Dedifferentiated amniotic fluid mesenchymal stem cell (primary cell): ENCODE measurements at regions not wholly inside any gene's neighbourhood (a gene's known extent, or its start where the extent isn't known, plus 50 kb on each side); places are given as distances from the start of the nearest gene placed in this dataset.
"Not testable (repeated sequence)": the region's sequence is repeated elsewhere in the genome, so short reads cannot be mapped to it uniquely, and the experiment has no call there.

ENCODE experiments used
- DNase-seq: peaks from one replicate; pipeline ENCODE4 v3.0.0-alpha.2; 2016; ENCODE audit errors: extremely low spot score

DNA sequence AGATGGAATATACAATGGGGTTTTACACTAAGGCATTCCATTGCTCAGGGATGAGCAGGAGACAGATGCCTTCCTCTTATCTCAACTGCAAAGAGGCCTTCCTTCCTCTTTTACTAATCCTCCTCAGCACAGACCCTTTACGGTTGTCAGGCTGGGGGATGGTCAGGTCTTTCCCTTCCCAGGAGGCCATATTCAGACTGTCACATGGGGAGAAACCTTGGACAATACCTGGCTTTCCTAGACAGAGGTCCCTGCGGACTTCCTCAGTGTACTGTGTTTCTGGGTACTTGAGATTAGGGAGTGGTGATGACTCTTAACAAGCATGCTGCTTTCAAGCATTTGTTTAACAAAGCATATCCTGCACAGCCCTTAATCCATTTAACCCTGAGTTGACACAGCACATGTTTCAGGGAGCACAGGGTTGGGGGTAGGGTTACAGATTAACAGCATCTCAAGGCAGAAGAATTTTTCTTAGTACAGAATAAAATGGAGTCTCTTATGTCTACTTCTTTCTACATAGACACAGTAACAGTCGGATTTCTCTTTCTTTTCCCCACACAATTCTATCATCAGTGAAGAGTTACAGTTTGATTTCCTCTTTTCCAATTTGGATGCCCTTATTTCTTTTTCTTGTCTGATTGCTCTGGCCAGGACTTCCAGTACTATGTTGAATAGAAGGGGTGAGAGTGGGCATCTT lies 737.1 kb downstream of the TRHDE start:
- not testable (repeated sequence) for DNase-seq

DNA sequence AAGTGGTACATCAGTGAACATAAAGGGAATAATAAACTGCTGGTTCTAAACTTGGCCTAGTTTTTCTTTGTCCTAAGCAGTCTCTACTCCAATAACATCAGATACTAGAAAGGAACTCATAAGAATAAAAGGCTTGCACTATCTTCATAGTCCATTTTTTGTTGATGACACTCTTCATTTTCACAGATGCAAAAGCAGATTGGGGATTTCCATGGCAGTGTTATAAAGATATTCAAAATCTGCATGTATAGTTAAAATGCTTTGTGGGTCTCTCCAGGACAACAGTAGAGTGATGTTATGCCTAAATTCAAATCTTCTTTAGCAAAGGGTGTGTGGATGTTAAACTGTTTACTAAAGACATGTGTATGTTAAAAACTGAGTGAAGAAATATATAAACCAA lies 745.8 kb downstream of the TRHDE start:
- DNase-seq, result no peak

DNA sequence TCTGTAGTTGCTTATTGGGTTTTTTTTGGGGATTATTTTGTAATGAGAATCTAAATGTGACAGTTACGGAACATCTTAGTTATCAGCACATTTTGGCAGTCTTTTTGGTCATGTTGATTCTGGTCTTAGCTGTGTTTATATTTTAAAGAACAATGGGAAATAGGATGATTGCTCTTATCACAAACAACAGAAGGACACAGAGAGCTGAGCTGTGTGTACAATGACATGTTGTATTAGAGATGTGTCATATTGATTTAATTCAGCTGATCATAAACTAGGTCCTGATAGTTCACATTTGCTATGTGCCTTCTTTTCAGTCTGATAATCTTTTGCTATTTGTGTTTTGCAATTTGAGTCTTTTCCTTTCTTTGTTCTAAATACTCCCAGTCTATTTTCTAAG lies 781.7 kb downstream of the TRHDE start:
- DNase-seq, result no peak

- DNase-seq, result no peak
These were observed 785.3 kb downstream of the TRHDE start for GRCh38 chr12:73057428-73057827.

GRCh38 chr12:73065913-73066312 lies 793.7 kb downstream of the TRHDE start:
- no peak for DNase-seq

DNA sequence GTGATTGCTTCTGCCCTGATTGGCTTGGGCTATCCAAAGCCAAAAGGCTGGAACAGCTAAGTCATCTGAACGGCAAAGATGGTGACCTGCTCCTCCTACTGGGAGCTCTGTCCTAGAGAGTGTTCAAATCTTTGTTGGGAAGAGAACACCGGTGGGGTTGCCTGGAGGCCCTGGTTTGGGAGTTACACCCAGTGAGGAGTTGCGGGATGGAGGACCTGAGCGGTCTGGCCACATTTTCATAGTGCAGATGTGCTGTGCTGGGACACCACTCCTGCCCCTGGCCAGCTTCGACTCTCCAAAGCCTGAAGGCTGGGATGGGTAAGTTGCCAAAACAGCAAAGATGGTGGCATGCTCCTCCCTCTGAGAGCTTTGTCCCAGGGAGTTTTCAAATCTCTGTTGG lies 795.4 kb downstream of the TRHDE start:
- DNase-seq, result no peak

DNA sequence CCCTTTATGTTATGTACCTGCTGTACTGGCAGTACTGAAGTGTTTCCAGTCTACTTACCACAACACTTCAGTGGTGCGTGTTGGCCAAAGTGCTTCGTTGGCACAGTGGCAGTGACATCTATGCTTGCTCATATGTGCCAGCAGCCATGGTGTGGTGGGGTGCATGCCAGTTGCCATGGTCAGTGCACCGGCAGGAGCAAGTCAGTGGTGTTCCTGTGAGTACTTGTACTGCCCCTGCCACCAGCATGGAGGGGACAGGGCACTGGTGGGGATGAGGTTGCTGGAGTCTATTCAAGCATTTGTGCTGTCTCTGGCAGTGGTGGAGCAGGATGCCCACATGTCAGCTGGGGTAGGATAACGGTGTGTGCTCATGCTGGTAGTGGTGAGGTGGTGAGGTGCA lies 800.0 kb downstream of the TRHDE start:
- no peak for DNase-seq

GRCh38 chr12:73076760-73077159 lies 804.6 kb downstream of the TRHDE start:
- no peak for DNase-seq

DNA sequence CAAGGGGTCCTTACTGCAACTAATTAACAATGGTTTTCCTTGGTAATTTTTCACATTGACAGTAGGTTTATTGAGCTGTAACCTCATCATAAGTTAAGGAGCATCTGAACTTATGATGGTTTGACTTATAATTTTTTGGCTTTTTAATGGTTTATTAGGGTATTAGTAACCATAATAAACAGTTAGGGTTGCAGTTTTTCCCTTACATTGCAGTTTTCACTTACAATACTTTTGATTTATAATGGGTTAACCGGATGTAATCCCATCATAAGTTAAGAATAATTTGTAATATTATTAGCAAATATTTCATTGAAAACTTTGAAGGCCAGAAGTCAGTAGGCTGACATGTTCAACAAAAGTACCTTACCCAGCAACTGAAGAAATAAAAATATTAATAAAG lies 811.6 kb downstream of the TRHDE start:
- DNase-seq, result no peak

DNA sequence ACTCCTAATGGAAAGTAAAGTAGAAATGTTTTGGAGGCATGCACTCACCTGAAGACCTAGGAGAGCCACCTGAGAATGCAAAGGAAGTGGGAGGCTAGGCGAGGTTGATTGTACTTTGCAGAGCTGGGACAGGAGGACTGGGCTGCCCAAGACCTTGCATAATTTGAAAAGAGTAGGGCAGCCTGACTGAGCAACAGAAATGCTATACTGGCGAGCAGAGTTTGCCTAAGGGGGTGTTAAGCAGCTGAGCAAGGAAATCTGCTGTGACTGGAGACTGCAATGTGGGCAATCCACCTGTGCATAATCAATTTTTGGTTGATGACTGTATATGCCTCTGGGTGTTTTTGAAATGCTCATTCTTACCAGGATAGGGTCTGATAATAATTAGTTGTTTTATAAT lies 834.1 kb downstream of the TRHDE start:
- DNase-seq, result no peak

DNA sequence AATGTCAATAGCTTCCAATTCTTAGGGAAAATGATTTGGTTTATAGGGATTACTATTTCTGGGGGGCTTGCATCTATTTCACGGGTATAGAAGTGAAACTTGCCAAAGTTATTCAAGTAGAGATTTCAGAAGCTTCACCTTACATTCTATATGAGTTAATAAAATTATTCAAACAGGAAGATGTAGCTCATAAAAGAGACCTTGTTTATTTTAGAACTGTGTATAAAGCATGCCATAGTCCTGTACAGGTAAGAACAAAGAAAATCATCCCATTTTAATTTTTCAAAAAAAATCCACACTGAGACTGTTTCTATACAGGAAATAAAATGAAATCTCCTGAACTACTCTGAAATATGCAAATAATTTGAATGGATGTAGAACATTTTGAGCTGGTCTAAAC lies 834.7 kb downstream of the TRHDE start:
- DNase-seq, result no peak

DNA sequence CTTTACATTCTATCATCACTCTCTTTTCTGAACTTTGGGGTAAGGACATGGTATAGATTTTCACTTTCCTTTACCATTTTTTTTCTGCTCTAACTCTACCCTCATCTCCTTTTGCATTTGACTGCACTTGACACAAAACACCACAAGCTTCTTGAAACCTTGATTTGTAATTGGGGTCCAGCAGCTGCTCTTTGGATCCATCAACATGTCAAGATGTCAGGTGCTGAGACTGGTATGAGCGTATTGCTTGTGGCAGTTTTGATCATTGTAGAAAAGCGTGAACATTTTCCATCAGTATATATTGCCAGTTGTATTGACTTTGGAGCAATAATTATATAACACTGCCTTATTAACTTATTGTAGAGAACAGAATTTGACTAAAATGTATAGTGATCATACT lies 838.6 kb downstream of the TRHDE start:
- no peak for DNase-seq

- DNase-seq, result no peak
These were observed 840.1 kb downstream of the TRHDE start for GRCh38 chr12:73112035-73112816.

GRCh38 chr12:73124480-73124879 lies 852.3 kb downstream of the TRHDE start:
- DNase-seq, result no peak

- no peak for DNase-seq
These were observed 853.0 kb downstream of the TRHDE start for GRCh38 chr12:73125148-73125547.

DNA sequence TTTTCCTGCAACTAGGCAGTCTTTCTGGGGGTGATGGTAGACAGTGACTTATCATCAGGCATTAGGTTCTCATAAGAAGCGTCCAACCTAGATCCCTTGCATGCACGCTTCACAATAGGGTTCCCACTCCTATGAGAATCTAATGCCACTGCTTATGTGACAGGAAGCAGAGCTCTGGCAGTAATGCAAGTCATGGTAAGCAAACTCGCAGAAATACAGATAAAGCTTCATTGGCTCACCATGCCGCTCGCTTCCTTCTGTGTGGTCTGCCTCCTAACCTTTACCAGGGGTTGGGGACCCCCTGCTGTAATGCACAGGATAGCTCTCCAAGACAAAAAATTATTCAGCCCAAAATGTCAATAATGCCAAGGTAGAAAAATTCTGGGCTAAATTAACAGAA lies 864.2 kb downstream of the TRHDE start:
- DNase-seq, result no peak

- not testable (repeated sequence) for DNase-seq
These were observed 867.5 kb downstream of the TRHDE start for GRCh38 chr12:73139642-73140041.

DNA sequence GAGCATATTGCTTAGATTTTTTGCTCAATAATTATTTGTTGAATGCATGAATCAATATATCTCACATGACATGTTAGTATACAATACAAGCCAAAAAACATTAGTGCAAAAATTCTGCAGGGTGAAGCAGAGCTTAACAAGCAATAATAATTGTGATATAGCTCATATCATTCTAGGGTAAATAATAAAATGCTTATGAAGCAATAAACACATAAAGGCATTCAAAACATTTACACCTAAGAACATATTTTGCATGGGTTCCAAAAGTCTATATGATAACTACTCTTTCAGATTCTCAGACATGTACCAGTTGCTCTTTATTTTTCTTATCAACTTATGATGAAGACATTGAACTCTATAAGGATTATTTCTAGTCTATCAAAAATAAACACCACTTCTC lies 886.2 kb downstream of the TRHDE start:
- no peak for DNase-seq

- no peak for DNase-seq
These were observed 887.8 kb downstream of the TRHDE start for GRCh38 chr12:73159954-73160353.

- no peak for DNase-seq
These were observed 889.8 kb downstream of the TRHDE start for GRCh38 chr12:73161970-73162369.

GRCh38 chr12:73180734-73181133 lies 908.6 kb downstream of the TRHDE start:
- no peak for DNase-seq

- DNase-seq, result no peak
These were observed 909.1 kb downstream of the TRHDE start for GRCh38 chr12:73181244-73181643.

DNA sequence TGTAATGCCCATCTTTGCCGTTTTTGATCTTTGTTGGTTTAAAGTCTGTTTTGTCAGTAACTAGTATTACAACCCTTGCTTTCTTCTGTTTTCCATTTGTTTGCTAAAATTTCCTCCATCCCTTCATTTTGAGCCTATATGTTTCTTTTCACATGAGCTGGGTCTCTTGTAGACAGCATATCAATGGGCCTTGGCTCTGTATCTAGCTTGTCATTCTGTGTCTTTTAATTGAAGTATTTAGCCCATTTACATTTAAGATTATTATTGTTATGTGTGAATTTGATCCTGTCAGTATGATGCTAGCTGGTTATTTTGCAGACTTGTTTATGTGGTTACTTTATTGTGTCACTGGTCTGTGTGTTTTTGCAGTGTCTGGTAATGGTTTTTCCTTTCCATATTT lies 913.2 kb downstream of the TRHDE start:
- no peak for DNase-seq

GRCh38 chr12:73186272-73186671 lies 914.1 kb downstream of the TRHDE start:
- no peak for DNase-seq
